Activated CD8-positive, alpha-beta T cell treated with anti-CD3 and anti-CD28 coated beads for 36 hours (primary cell): ENCODE measurements at regions not wholly inside any gene's neighbourhood (a gene's known extent, or its start where the extent isn't known, plus 50 kb on each side); places are given as distances from the start of the nearest gene placed in this dataset.

ENCODE experiments used
- ATAC-seq: fragments of 200-7000 bp; cut with Tn5 transposase; one replicate; pipeline ENCODE4 v1.10.0; 2021; ENCODE audit warnings: mild to moderate bottlenecking, moderate library complexity
- CTCF ChIA-PET: fragments of 350-600 bp; sonication (Branson Sonifier 250); formaldehyde crosslinking; loops from one replicate; lab custom pipeline; 2021; ENCODE audit warnings: antibody characterized with exemption; lab: Charles Lee
- POLR2A ChIA-PET: fragments of 350-600 bp; sonication (Branson Sonifier 250); formaldehyde crosslinking; loops from one replicate; lab custom pipeline; 2021; ENCODE audit warnings: antibody characterized with exemption; lab: Charles Lee
- DNase-seq: peaks from one replicate; pipeline ENCODE4 v3.0.0-alpha.2; 2020
- H3K27ac Mint-ChIP-seq: one replicate; pipeline ENCODE4 v1.8.0; 2021; ENCODE audit warnings: mild to moderate bottlenecking, mixed read lengths
- H3K27me3 Mint-ChIP-seq: one replicate; pipeline ENCODE4 v1.8.0; 2021; ENCODE audit warnings: mixed read lengths
- H3K36me3 Mint-ChIP-seq: one replicate; pipeline ENCODE4 v1.8.0; 2021; ENCODE audit warnings: low read depth, mixed read lengths
- H3K4me1 Mint-ChIP-seq: one replicate; pipeline ENCODE4 v1.8.0; 2021; ENCODE audit warnings: low read depth, mixed read lengths
- H3K4me3 Mint-ChIP-seq: one replicate; pipeline ENCODE4 v1.8.0; 2021; ENCODE audit warnings: mild to moderate bottlenecking, moderate library complexity, mixed read lengths
- H3K9me3 Mint-ChIP-seq: one replicate; pipeline ENCODE4 v1.8.0; 2021; ENCODE audit warnings: mixed read lengths
- CTCF ChIP-seq: fragments of 200-600 bp; IDR thresholded peaks from one replicate; pipeline ENCODE4 v1.8.0; 2022; ENCODE audit warnings: antibody characterized with exemption, mild to moderate bottlenecking
- intact Hi-C: fragments of 100-400 bp; cut with micrococcal nuclease; formaldehyde crosslinking; loops from one replicate; pipeline ENCODE4 v1.10.0; 2022

GRCh38 chr10:121104476-121105111, 253.4 kb downstream of the WDR11 start:
- Mint-ChIP-seq H3K27me3 (peaks cover 3% of the 10 kb centered on the region), H3K27ac (no peak overlapping the region), H3K4me3 (no peak overlapping the region), H3K4me1 (no peaks in the 10 kb centered on the region), H3K36me3 (no peaks in the 10 kb centered on the region), H3K9me3 (no peaks in the 10 kb centered on the region)
- TF ChIP-seq CTCF: no peak
- intact Hi-C loops: no loop called here
- DNase-seq (no peak), ATAC-seq (no peak)
- POLR2A ChIA-PET: no interaction called here
- CTCF ChIA-PET: no interaction called here

GRCh38 chr10:121106611-121107010, 255.4 kb downstream of the WDR11 start:
- H3K27me3 Mint-ChIP-seq: peaks cover 3% of the 10 kb centered on the region
- ChIA-PET POLR2A (no interaction called here), CTCF (no interaction called here)
- H3K27ac Mint-ChIP-seq: no peak overlapping the region
- H3K4me3 Mint-ChIP-seq: no peak overlapping the region
- TF ChIP-seq CTCF: no peak
- H3K4me1 Mint-ChIP-seq: no peaks in the 10 kb centered on the region
- intact Hi-C loops: no loop called here
- no peak for ATAC-seq
- no peak for DNase-seq
- no peaks in the 10 kb centered on the region for H3K36me3 Mint-ChIP-seq
- H3K9me3 Mint-ChIP-seq: no peaks in the 10 kb centered on the region

- Mint-ChIP-seq H3K9me3 (no peaks in the 10 kb centered on the region), H3K4me3 (no peak overlapping the region), H3K4me1 (no peaks in the 10 kb centered on the region), H3K27me3 (peaks cover 3% of the 10 kb centered on the region), H3K36me3 (no peaks in the 10 kb centered on the region), H3K27ac (no peak overlapping the region)
- DNase-seq (no peak), ATAC-seq (no peak)
- ChIA-PET CTCF (no interaction called here), POLR2A (no interaction called here)
- TF ChIP-seq CTCF: no peak
- intact Hi-C loops: no loop called here
Measured at GRCh38 chr10:121108051-121108450, 256.9 kb downstream of the WDR11 start.

- no peaks in the 10 kb centered on the region for H3K9me3 Mint-ChIP-seq
- intact Hi-C loops: no loop called here
- POLR2A ChIA-PET: no interaction called here
- no peak for TF ChIP-seq CTCF
- H3K36me3 Mint-ChIP-seq: no peaks in the 10 kb centered on the region
- CTCF ChIA-PET: no interaction called here
- no peaks in the 10 kb centered on the region for H3K4me1 Mint-ChIP-seq
- no peak for ATAC-seq
- no peak overlapping the region for H3K4me3 Mint-ChIP-seq
- H3K27ac Mint-ChIP-seq: no peak overlapping the region
- DNase-seq: no peak
- H3K27me3 Mint-ChIP-seq: peaks cover 3% of the 10 kb centered on the region
Measured at GRCh38 chr10:121110369-121110768, 259.2 kb downstream of the WDR11 start.

GRCh38 chr10:121112136-121112535, 261.0 kb downstream of the WDR11 start:
- ATAC-seq (no peak), DNase-seq (no peak)
- TF ChIP-seq CTCF: no peak
- ChIA-PET CTCF (no interaction called here), POLR2A (no interaction called here)
- intact Hi-C loops: no loop called here
- Mint-ChIP-seq H3K4me1 (no peaks in the 10 kb centered on the region), H3K27me3 (peaks cover 3% of the 10 kb centered on the region), H3K9me3 (peaks cover 2% of the 10 kb centered on the region), H3K4me3 (no peak overlapping the region), H3K36me3 (no peaks in the 10 kb centered on the region), H3K27ac (no peak overlapping the region)
